Liver (tissue), 7 donors: ENCODE measurements at regions not wholly inside any gene's neighbourhood (a gene's known extent, or its start where the extent isn't known, plus 50 kb on each side); places are given as distances from the start of the nearest gene placed in this dataset.
A peak's percentile ranks its signal among the peaks of the same experiment; 100 is the strongest.
"Not testable (repeated sequence)": the region's sequence is repeated elsewhere in the genome, so short reads cannot be mapped to it uniquely, and the experiment has no call there.

Experiments used
- DNase-seq: peaks from one replicate; pipeline ENCODE4 v3.0.0-alpha.2; 2017; ENCODE audit warnings: low spot score
- H3K27ac ChIP-seq, 2 donors: one replicate each; pipeline ENCODE4 v1.7.0; 2013; ENCODE audit warnings: inconsistent platforms in 2 of 2, low read length in 2 of 2, control low read depth in 1 of 2, low read depth in 1 of 2, mild to moderate bottlenecking in 1 of 2
- H3K27me3 ChIP-seq, 4 donors: one replicate each; pipeline versions ENCODE4 v1.6.1 to v1.7.0; 2013; ENCODE audit warnings: low read length in 3 of 4, inconsistent platforms in 1 of 4, mild to moderate bottlenecking in 1 of 4, moderate library complexity in 1 of 4; ENCODE audit not compliant: control insufficient read depth in 4 of 4, insufficient read depth in 4 of 4
- H3K36me3 ChIP-seq, 4 donors: one replicate each; pipeline versions ENCODE4 v1.6.1 to v1.7.0; 2013; ENCODE audit warnings: low read length in 3 of 4, mild to moderate bottlenecking in 3 of 4, low read depth in 1 of 4, moderate library complexity in 1 of 4; ENCODE audit not compliant: control insufficient read depth in 4 of 4, insufficient read depth in 3 of 4
- H3K4me1 ChIP-seq, 4 donors: one replicate each; pipeline versions ENCODE4 v1.6.1 to v1.7.0; 2013; ENCODE audit warnings: low read length in 3 of 4, mild to moderate bottlenecking in 3 of 4, moderate library complexity in 1 of 4; ENCODE audit not compliant: control insufficient read depth in 4 of 4, insufficient read depth in 4 of 4
- H3K4me3 ChIP-seq, 3 donors: one replicate each; pipeline versions ENCODE4 v1.6.1 to v1.7.0; 2013; ENCODE audit warnings: low read length in 3 of 3, control low read depth in 1 of 3, low read depth in 1 of 3, mild to moderate bottlenecking in 1 of 3
- H3K9ac ChIP-seq, 2 donors: one replicate each; pipeline ENCODE4 v1.7.0; 2013; ENCODE audit warnings: low read length in 2 of 2, mild to moderate bottlenecking in 2 of 2, moderate library complexity in 2 of 2, control low read depth in 1 of 2, low read depth in 1 of 2
- H3K9me3 ChIP-seq, 4 donors: one replicate each; pipeline versions ENCODE4 v1.6.1 to v1.7.0; 2013; ENCODE audit warnings: low read length in 3 of 4; ENCODE audit not compliant: control insufficient read depth in 4 of 4
- FOXA1 ChIP-seq: IDR thresholded peaks from 2 replicates; pipeline ENCODE4 v1.6.1; 2016; ENCODE audit warnings: antibody characterized with exemption
- FOXA2 ChIP-seq: IDR thresholded peaks from 2 replicates; pipeline ENCODE4 v1.6.1; 2016; ENCODE audit warnings: antibody characterized with exemption
- HNF4A ChIP-seq, 2 donors: conservative IDR thresholded peaks; 2 replicates each; pipeline ENCODE4 v1.6.1; 2016; ENCODE audit warnings: antibody characterized with exemption in 2 of 2, mild to moderate bottlenecking in 2 of 2
- HNF4G ChIP-seq: IDR thresholded peaks from 2 replicates; pipeline ENCODE4 v1.6.1; 2016; ENCODE audit warnings: antibody characterized with exemption
- JUND ChIP-seq, 2 donors: IDR thresholded peaks; 2 replicates each; pipeline ENCODE4 v1.6.1; 2016; ENCODE audit warnings: antibody characterized with exemption in 2 of 2
- NR2F2 ChIP-seq: IDR thresholded peaks from 2 replicates; pipeline ENCODE4 v1.6.1; 2016; ENCODE audit warnings: antibody characterized with exemption
- RAD21 ChIP-seq, 2 donors: IDR thresholded peaks; 2 replicates each; pipeline ENCODE4 v1.6.1; 2016; ENCODE audit warnings: antibody characterized with exemption in 2 of 2, mild to moderate bottlenecking in 2 of 2
- RXRA ChIP-seq, 2 donors: IDR thresholded peaks; 2 replicates each; pipeline ENCODE4 v1.6.1; 2017 to 2018; ENCODE audit warnings: antibody characterized with exemption in 2 of 2, mild to moderate bottlenecking in 1 of 2
- SP1 ChIP-seq: IDR thresholded peaks from 2 replicates; pipeline ENCODE4 v1.6.1; 2018; ENCODE audit warnings: antibody characterized with exemption, mild to moderate bottlenecking
- TAF1 ChIP-seq: conservative IDR thresholded peaks from 2 replicates; pipeline ENCODE4 v1.6.1; 2016; ENCODE audit warnings: antibody characterized with exemption, mild to moderate bottlenecking
- YY1 ChIP-seq: IDR thresholded peaks from 2 replicates; pipeline ENCODE4 v1.6.1; 2016; ENCODE audit warnings: antibody characterized with exemption, mild to moderate bottlenecking
- WGBS: extraction: QIAGEN DNeasy Blood & Tissue Kit; methylation state at CpG from one replicate; pipeline ENCODE4 v1.1.7; 2013; 5-methylcytosine and 5-hydroxymethylcytosine counted together
- TF ChIP-seq, protein P1 (sequence below): IDR thresholded peaks from 2 replicates; pipeline ENCODE4 v1.6.1; 2016; ENCODE audit warnings: antibody characterized with exemption
- TF ChIP-seq, protein P2 (sequence below): IDR thresholded peaks from 2 replicates; pipeline ENCODE4 v1.6.1; 2016; ENCODE audit warnings: antibody characterized with exemption, mild to moderate bottlenecking
- donor health status: healthy.
- donor health status: healthy.
- donor health status: healthy.
- donor health status: healthy.

DNA sequence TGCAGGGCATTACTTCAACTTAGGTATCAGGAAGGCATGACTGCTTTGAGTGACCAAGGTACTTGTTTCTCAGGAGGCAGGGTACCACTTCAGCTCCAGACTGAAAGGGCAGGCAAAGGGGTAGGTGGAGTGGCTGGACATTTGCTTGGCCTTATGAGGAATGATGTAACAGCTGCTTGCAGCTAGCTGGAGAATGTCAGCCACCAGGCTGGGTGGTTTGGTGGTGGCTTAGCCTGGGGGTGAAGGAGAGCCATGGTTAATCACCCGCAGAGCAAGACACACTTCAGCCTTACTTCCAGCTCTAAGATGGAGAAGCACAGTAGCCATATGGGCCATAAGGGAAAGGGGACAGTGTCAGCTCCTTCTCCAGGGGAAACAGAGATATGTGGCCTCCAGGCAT is 146.1 kb downstream of the APIP start (continued):
- no peak for TF ChIP-seq FOXA1
- TF ChIP-seq, protein P1, sequence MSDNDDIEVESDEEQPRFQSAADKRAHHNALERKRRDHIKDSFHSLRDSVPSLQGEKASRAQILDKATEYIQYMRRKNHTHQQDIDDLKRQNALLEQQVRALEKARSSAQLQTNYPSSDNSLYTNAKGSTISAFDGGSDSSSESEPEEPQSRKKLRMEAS, result no peak

DNA sequence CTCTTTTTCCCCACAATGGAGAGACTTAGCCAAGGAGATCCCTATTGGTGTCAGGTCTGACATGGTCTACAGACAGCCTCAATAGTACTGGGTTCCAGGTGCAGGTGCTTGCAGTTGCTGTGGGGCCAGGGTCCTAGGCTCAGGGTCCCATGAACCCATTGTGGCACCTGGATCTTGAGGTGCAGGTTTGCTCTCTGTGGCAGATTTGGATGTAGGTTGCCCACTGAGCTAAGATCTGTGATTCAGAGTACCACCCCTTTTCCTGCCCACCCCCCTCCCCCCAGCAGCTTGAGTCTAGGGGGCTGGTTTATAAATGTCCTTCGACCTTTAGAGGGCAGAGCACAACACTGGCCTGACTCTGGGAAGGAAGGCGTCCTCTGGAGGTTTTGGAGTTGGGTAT is 147.0 kb downstream of the APIP start:
- Histone ChIP-seq H3K27me3 (no peaks in the 10 kb centered on the region), H3K36me3 (no peaks in the 10 kb centered on the region), H3K9me3 (peaks cover 0 to 1% (median 0%) of the 10 kb centered on the region in 4 donors), H3K27ac (no peak overlapping the region), H3K4me1 (peaks cover 0 to 10% (median 6%) of the 10 kb centered on the region in 4 donors), H3K9ac (no peak overlapping the region), H3K4me3 (no peak overlapping the region)
- WGBS, result 85% methylated on average over 2 of the region's 2 CpGs
- TF ChIP-seq FOXA1 (no peak), NR2F2 (no peak), YY1 (no peak), TAF1 (no peak), SP1 (no peak), RAD21 (IDR thresholded peaks at IDR 0.05) (no peak), JUND (IDR thresholded peaks at IDR 0.05) (no peak), HNF4G (no peak), HNF4A (conservative IDR thresholded peaks at IDR 0.05) (no peak), FOXA2 (no peak)
- TF ChIP-seq, protein P2, sequence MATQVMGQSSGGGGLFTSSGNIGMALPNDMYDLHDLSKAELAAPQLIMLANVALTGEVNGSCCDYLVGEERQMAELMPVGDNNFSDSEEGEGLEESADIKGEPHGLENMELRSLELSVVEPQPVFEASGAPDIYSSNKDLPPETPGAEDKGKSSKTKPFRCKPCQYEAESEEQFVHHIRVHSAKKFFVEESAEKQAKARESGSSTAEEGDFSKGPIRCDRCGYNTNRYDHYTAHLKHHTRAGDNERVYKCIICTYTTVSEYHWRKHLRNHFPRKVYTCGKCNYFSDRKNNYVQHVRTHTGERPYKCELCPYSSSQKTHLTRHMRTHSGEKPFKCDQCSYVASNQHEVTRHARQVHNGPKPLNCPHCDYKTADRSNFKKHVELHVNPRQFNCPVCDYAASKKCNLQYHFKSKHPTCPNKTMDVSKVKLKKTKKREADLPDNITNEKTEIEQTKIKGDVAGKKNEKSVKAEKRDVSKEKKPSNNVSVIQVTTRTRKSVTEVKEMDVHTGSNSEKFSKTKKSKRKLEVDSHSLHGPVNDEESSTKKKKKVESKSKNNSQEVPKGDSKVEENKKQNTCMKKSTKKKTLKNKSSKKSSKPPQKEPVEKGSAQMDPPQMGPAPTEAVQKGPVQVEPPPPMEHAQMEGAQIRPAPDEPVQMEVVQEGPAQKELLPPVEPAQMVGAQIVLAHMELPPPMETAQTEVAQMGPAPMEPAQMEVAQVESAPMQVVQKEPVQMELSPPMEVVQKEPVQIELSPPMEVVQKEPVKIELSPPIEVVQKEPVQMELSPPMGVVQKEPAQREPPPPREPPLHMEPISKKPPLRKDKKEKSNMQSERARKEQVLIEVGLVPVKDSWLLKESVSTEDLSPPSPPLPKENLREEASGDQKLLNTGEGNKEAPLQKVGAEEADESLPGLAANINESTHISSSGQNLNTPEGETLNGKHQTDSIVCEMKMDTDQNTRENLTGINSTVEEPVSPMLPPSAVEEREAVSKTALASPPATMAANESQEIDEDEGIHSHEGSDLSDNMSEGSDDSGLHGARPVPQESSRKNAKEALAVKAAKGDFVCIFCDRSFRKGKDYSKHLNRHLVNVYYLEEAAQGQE, result no peak
- TF ChIP-seq, protein P1, result no peak
- no peak for DNase-seq

DNA sequence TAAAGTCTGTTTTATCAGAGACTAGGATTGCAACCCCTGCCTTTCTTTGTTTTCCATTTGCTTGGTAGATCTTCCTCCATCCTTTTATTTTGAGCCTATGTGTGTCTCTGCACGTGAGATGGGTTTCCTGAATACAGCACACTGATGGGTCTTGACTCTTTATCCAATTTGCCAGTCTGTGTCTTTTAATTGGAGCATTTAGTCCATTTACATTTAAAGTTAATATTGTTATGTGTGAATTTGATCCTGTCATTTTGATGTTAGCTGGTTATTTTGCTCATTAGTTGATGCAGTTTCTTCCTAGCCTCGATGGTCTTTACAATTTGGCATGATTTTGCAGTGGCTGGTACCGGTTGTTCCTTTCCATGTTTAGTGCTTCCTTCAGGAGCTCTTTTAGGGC is 141.7 kb downstream of the EHF start:
- H3K27ac ChIP-seq, H3K9ac ChIP-seq, H3K9me3 ChIP-seq, DNase-seq, H3K36me3 ChIP-seq, H3K27me3 ChIP-seq, H3K4me1 ChIP-seq, H3K4me3 ChIP-seq: not testable (repeated sequence)
- no CpG with 5 or more reads among the region's 3 CpGs for WGBS

DNA sequence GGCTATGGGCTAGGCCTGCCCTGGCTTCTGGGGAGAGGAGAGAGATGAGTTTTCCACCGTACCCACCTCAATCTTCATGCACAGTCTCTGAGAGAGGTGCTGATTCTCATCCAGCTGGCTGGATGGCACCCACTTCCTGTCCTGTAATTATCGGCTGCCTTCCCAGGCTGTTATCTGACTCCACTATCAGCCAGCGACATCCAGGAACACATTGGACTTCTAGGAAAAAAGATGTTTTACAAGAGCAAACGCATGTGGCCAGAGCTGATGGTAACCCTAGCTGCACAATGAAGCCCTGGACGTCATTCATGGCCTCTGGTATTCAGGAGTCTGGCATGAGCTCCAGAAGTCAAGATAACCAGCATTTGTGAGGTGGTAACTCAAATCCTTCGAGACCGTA is 137.4 kb downstream of the EHF start:
- H3K27ac ChIP-seq, result no peak overlapping the region
- H3K9ac ChIP-seq, result peak overlapping the region in 1 of 2 donors; percentile 6
- WGBS, result 45% methylated on average over 7 of the region's 7 CpGs
- H3K4me1 ChIP-seq, result peaks cover 0 to 4% (median 0%) of the 10 kb centered on the region in 4 donors
- TF ChIP-seq FOXA2 (no peak), TAF1 (no peak), RAD21 (IDR thresholded peaks at IDR 0.05) (peak in 1 of 2 donors; percentile 11), HNF4A (conservative IDR thresholded peaks at IDR 0.05) (peak in 1 of 2 donors; percentile 14), RXRA (IDR thresholded peaks at IDR 0.05) (peak in 1 of 2 donors; percentile 32)
- H3K27me3 ChIP-seq, result no peaks in the 10 kb centered on the region
- no peak for DNase-seq
- no peaks in the 10 kb centered on the region for H3K36me3 ChIP-seq
- H3K4me3 ChIP-seq, result no peak overlapping the region
- no peaks in the 10 kb centered on the region for H3K9me3 ChIP-seq
